ENCODE measurements at regions not wholly inside any gene's neighbourhood (a gene's known extent, or its start where the extent isn't known, plus 50 kb on each side); places are given as distances from the start of the nearest gene placed in this dataset.

- TF ChIP-seq, protein P1, sequence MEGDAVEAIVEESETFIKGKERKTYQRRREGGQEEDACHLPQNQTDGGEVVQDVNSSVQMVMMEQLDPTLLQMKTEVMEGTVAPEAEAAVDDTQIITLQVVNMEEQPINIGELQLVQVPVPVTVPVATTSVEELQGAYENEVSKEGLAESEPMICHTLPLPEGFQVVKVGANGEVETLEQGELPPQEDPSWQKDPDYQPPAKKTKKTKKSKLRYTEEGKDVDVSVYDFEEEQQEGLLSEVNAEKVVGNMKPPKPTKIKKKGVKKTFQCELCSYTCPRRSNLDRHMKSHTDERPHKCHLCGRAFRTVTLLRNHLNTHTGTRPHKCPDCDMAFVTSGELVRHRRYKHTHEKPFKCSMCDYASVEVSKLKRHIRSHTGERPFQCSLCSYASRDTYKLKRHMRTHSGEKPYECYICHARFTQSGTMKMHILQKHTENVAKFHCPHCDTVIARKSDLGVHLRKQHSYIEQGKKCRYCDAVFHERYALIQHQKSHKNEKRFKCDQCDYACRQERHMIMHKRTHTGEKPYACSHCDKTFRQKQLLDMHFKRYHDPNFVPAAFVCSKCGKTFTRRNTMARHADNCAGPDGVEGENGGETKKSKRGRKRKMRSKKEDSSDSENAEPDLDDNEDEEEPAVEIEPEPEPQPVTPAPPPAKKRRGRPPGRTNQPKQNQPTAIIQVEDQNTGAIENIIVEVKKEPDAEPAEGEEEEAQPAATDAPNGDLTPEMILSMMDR (conservative IDR thresholded peaks at IDR 0.05; ENCODE audit: low read length) = no peak
- TF ChIP-seq EZH2phosphoT487 (IDR thresholded peaks at IDR 0.05; ENCODE audit: borderline replicate concordance, low read depth, low read length) = no peak
Measured at GRCh38 chr11:45461514-45461913, 175.4 kb upstream of the SYT13 start.
